Breast epithelium (tissue), 3 donors: ENCODE measurements at regions not wholly inside any gene's neighbourhood (a gene's known extent, or its start where the extent isn't known, plus 50 kb on each side); places are given as distances from the start of the nearest gene placed in this dataset.

Source experiments
- POLR2A ChIP-seq: fragments of 450-650 bp; IDR thresholded peaks from one replicate; pipeline ENCODE4 v1.6.1; 2016; ENCODE audit warnings: antibody characterized with exemption, mild to moderate bottlenecking, moderate library complexity
- POLR2AphosphoS5 ChIP-seq, 3 donors: sonication (generic); formaldehyde crosslinking; IDR thresholded peaks; one replicate each; pipeline ENCODE4 v1.6.1; 2017; ENCODE audit warnings: antibody characterized with exemption in 3 of 3
- TF ChIP-seq, protein P1 (sequence below), 3 donors: fragments of 450-650 bp; IDR thresholded peaks; one replicate each; pipeline ENCODE4 v1.5.1; 2016 to 2017; ENCODE audit warnings: antibody characterized with exemption in 3 of 3, mild to moderate bottlenecking in 3 of 3, moderate library complexity in 3 of 3

GRCh38 chr7:46710927-46711326, 789.9 kb upstream of the IGFBP3 start:
- TF ChIP-seq POLR2A (no peak), POLR2AphosphoS5 (IDR thresholded peaks at IDR 0.05) (no peak)
- TF ChIP-seq, protein P1, sequence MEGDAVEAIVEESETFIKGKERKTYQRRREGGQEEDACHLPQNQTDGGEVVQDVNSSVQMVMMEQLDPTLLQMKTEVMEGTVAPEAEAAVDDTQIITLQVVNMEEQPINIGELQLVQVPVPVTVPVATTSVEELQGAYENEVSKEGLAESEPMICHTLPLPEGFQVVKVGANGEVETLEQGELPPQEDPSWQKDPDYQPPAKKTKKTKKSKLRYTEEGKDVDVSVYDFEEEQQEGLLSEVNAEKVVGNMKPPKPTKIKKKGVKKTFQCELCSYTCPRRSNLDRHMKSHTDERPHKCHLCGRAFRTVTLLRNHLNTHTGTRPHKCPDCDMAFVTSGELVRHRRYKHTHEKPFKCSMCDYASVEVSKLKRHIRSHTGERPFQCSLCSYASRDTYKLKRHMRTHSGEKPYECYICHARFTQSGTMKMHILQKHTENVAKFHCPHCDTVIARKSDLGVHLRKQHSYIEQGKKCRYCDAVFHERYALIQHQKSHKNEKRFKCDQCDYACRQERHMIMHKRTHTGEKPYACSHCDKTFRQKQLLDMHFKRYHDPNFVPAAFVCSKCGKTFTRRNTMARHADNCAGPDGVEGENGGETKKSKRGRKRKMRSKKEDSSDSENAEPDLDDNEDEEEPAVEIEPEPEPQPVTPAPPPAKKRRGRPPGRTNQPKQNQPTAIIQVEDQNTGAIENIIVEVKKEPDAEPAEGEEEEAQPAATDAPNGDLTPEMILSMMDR (IDR thresholded peaks at IDR 0.05), result no peak
